SU-DHL-6 (cell line): ENCODE measurements at regions not wholly inside any gene's neighbourhood (a gene's known extent, or its start where the extent isn't known, plus 50 kb on each side); places are given as distances from the start of the nearest gene placed in this dataset.

Experiments used
- EZH2phosphoT487 ChIP-seq: fragments of 200-600 bp; sonication (generic), shearing (Covaris generic); conservative IDR thresholded peaks from 2 replicates; pipeline ENCODE4 v1.6.1; 2018; ENCODE audit warnings: mild to moderate bottlenecking, antibody characterized with exemption, low read length, moderate library complexity, mixed read lengths
- TF ChIP-seq, protein P1 (sequence below): fragments of 200-600 bp; sonication (generic); IDR thresholded peaks from one replicate; pipeline ENCODE4 v1.5.1; 2017; ENCODE audit warnings: antibody characterized with exemption, mild to moderate bottlenecking, low read length, moderate library complexity; ENCODE audit not compliant: insufficient read depth, poor library complexity, severe bottlenecking

DNA sequence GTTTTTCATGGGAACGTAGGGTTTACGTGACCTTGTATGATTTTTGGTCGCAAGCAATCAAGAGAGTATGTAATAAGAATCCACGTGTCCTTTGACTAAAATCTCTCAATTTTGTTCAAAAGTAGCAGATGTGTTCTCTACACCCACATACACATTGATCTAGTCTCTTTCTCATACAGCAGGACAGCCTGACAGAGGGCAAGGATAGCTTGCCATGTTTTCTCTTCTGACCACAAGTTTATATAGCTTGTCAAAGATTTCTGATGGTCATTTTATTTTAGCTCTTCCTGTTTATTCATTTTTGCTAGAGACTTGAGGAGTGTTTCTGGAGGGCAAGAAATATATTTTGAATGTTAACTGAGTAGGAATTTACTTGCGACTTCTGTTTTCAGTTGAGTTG is 570.2 kb upstream of the ALCAM start:
- TF ChIP-seq EZH2phosphoT487 = no peak
- TF ChIP-seq, protein P1, sequence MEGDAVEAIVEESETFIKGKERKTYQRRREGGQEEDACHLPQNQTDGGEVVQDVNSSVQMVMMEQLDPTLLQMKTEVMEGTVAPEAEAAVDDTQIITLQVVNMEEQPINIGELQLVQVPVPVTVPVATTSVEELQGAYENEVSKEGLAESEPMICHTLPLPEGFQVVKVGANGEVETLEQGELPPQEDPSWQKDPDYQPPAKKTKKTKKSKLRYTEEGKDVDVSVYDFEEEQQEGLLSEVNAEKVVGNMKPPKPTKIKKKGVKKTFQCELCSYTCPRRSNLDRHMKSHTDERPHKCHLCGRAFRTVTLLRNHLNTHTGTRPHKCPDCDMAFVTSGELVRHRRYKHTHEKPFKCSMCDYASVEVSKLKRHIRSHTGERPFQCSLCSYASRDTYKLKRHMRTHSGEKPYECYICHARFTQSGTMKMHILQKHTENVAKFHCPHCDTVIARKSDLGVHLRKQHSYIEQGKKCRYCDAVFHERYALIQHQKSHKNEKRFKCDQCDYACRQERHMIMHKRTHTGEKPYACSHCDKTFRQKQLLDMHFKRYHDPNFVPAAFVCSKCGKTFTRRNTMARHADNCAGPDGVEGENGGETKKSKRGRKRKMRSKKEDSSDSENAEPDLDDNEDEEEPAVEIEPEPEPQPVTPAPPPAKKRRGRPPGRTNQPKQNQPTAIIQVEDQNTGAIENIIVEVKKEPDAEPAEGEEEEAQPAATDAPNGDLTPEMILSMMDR = no peak
